MCF 10A (cell line): ENCODE measurements at regions not wholly inside any gene's neighbourhood (a gene's known extent, or its start where the extent isn't known, plus 50 kb on each side); places are given as distances from the start of the nearest gene placed in this dataset.

Experiments
- BruUV-seq: library from RNA; stranded (reverse); fragments of 400-500 nt; replicated peaks from 2 replicates; lab custom pipeline; 2021; lab: Mats Ljungman, UMichigan
- CTCF ChIA-PET: fragments of 300-600 bp; sonication (Branson Sonifier 250); formaldehyde crosslinking; extraction: SDS; loops from one replicate; lab custom pipeline; 2021; ENCODE audit warnings: antibody characterized with exemption, inconsistent platforms; lab: Yijun Ruan, JAX
- POLR2A ChIA-PET: fragments of 300-600, 350-650 bp; sonication (Branson Sonifier 250); formaldehyde crosslinking; extraction: SDS; loops from one replicate; lab custom pipeline; 2020; ENCODE audit warnings: antibody characterized with exemption, inconsistent platforms; lab: Yijun Ruan, JAX
- DNase-seq: peaks from one replicate; pipeline ENCODE4 v3.0.0-alpha.2; 2018; ENCODE audit not compliant: unreplicated experiment
- H3K27ac Mint-ChIP-seq: one replicate; pipeline ENCODE4 v1.8.0; 2022; ENCODE audit warnings: mild to moderate bottlenecking, low read depth, mixed read lengths; ENCODE audit not compliant: unreplicated experiment
- H3K27me3 Mint-ChIP-seq: one replicate; pipeline ENCODE4 v1.8.0; 2022; ENCODE audit warnings: mixed read lengths; ENCODE audit not compliant: insufficient read depth, unreplicated experiment
- H3K36me3 Mint-ChIP-seq: one replicate; pipeline ENCODE4 v1.8.0; 2022; ENCODE audit warnings: mild to moderate bottlenecking, moderate library complexity, mixed read lengths; ENCODE audit not compliant: insufficient read depth, unreplicated experiment
- H3K4me1 Mint-ChIP-seq: one replicate; pipeline ENCODE4 v1.8.0; 2022; ENCODE audit warnings: mixed read lengths; ENCODE audit not compliant: insufficient read depth, unreplicated experiment
- H3K4me3 Mint-ChIP-seq: one replicate; pipeline ENCODE4 v1.8.0; 2022; ENCODE audit warnings: mild to moderate bottlenecking, moderate library complexity, mixed read lengths; ENCODE audit not compliant: unreplicated experiment
- H3K9me3 Mint-ChIP-seq: one replicate; pipeline ENCODE4 v1.8.0; 2022; ENCODE audit warnings: mixed read lengths; ENCODE audit not compliant: unreplicated experiment
- CTCF ChIP-seq: fragments of 200-600 bp; IDR thresholded peaks from one replicate; pipeline ENCODE4 v1.8.0; 2022; ENCODE audit warnings: antibody characterized with exemption, mild to moderate bottlenecking; ENCODE audit not compliant: unreplicated experiment
- intact Hi-C: fragments of 100-400 bp; cut with micrococcal nuclease; formaldehyde crosslinking; loops from 2 replicates; pipeline ENCODE4 v1.14.1; 2022

- H3K27me3 Mint-ChIP-seq: no peaks in the 10 kb centered on the region
- CTCF ChIA-PET: no interaction called here
- no peaks in the 10 kb centered on the region for H3K4me1 Mint-ChIP-seq
- DNase-seq: no peak
- H3K27ac Mint-ChIP-seq: no peak overlapping the region
- BruUV-seq: no TSS peak
- intact Hi-C loops: no loop called here
- no peaks in the 10 kb centered on the region for H3K36me3 Mint-ChIP-seq
- TF ChIP-seq CTCF: no peak
- POLR2A ChIA-PET: no interaction called here
- no peaks in the 10 kb centered on the region for H3K9me3 Mint-ChIP-seq
- no peak overlapping the region for H3K4me3 Mint-ChIP-seq
Measured at GRCh38 chr4:97106161-97106560, 1037.1 kb downstream of the STPG2 start.

GRCh38 chr4:97110506-97110905 lies 1032.8 kb downstream of the STPG2 start:
- no peak overlapping the region for H3K27ac Mint-ChIP-seq
- H3K9me3 Mint-ChIP-seq: no peaks in the 10 kb centered on the region
- intact Hi-C loops: no loop called here
- H3K4me1 Mint-ChIP-seq: no peaks in the 10 kb centered on the region
- H3K36me3 Mint-ChIP-seq: no peaks in the 10 kb centered on the region
- ChIA-PET POLR2A (no interaction called here), CTCF (no interaction called here)
- H3K27me3 Mint-ChIP-seq: no peaks in the 10 kb centered on the region
- no peak for DNase-seq
- H3K4me3 Mint-ChIP-seq: no peak overlapping the region
- TF ChIP-seq CTCF: no peak
- no TSS peak for BruUV-seq

GRCh38 chr4:97116511-97116910 lies 1026.8 kb downstream of the STPG2 start:
- H3K9me3 Mint-ChIP-seq: no peaks in the 10 kb centered on the region
- BruUV-seq: no TSS peak
- intact Hi-C loops: no loop called here
- no peak overlapping the region for H3K27ac Mint-ChIP-seq
- H3K4me3 Mint-ChIP-seq: no peak overlapping the region
- ChIA-PET CTCF (no interaction called here), POLR2A (interaction anchor here (0.6 kb wide), 1 partner anchor 101 kb away, joined by 3 read pairs; no protein-coding TSS in a partner anchor)
- no peak for DNase-seq
- H3K27me3 Mint-ChIP-seq: no peaks in the 10 kb centered on the region
- TF ChIP-seq CTCF: no peak
- no peaks in the 10 kb centered on the region for H3K36me3 Mint-ChIP-seq
- H3K4me1 Mint-ChIP-seq: no peaks in the 10 kb centered on the region

- no peak overlapping the region for H3K27ac Mint-ChIP-seq
- no TSS peak for BruUV-seq
Measured at GRCh38 chr4:97121493-97121892, 1021.8 kb downstream of the STPG2 start.

More at GRCh38 chr4:97121493-97121892, 1021.8 kb downstream of the STPG2 start:
- no peak for DNase-seq
- Mint-ChIP-seq H3K4me3 (no peak overlapping the region), H3K4me1 (no peaks in the 10 kb centered on the region), H3K27me3 (no peaks in the 10 kb centered on the region), H3K9me3 (no peaks in the 10 kb centered on the region), H3K36me3 (no peaks in the 10 kb centered on the region)
- intact Hi-C loops: no loop called here
- ChIA-PET POLR2A (no interaction called here), CTCF (no interaction called here)
- TF ChIP-seq CTCF: no peak
